IMR-90 (cell line): ENCODE measurements at regions not wholly inside any gene's neighbourhood (a gene's known extent, or its start where the extent isn't known, plus 50 kb on each side); places are given as distances from the start of the nearest gene placed in this dataset.

Experiments
- ATAC-seq: fragments of 200-7000 bp; cut with Tn5 transposase; 2 replicates; pipeline ENCODE4 v1.9.1; 2020; ENCODE audit warnings: low read depth, mild to moderate bottlenecking, moderate library complexity
- BruUV-seq: library from RNA; stranded (reverse); fragments of 400-500 nt; replicated peaks from 2 replicates; lab custom pipeline; 2021; lab: Mats Ljungman, UMichigan
- CTCF ChIA-PET: fragments of 300-600 bp; formaldehyde crosslinking; extraction: SDS; loops from one replicate; lab custom pipeline; 2021; ENCODE audit warnings: antibody characterized with exemption; lab: Yijun Ruan, JAX
- POLR2A ChIA-PET: fragments of 300-600 bp; sonication (Branson Sonifier 250); formaldehyde crosslinking; loops from one replicate; lab custom pipeline; 2022; ENCODE audit warnings: antibody characterized with exemption; ENCODE audit not compliant: unreplicated experiment; lab: Charles Lee
- DNase-seq: peaks from one replicate; pipeline ENCODE4 v3.0.0; 2013
- H2AFZ ChIP-seq: replicated peaks from 2 replicates; pipeline ENCODE3; 2013; ENCODE audit warnings: low read length, mild to moderate bottlenecking; ENCODE audit not compliant: poor library complexity
- H2AK5ac ChIP-seq: 2 replicates; pipeline ENCODE4 v1.6.1; 2013; ENCODE audit warnings: low read depth, low read length, inconsistent platforms
- H2AK9ac ChIP-seq: replicated peaks from 2 replicates; pipeline ENCODE3; 2013; ENCODE audit warnings: mild to moderate bottlenecking, low read depth, low read length, moderate library complexity; ENCODE audit not compliant: poor library complexity
- H2BK120ac ChIP-seq: 2 replicates; pipeline ENCODE4 v1.6.1; 2013; ENCODE audit warnings: low read depth, low read length, inconsistent platforms
- H2BK15ac ChIP-seq: 3 replicates; pipeline ENCODE4 v1.6.1; 2013; ENCODE audit warnings: low read depth, low read length, inconsistent platforms
- H2BK20ac ChIP-seq: 2 replicates; pipeline ENCODE4 v1.6.1; 2013; ENCODE audit warnings: low read depth, mild to moderate bottlenecking, inconsistent platforms, low read length, moderate library complexity
- H2BK5ac ChIP-seq: 2 replicates; pipeline ENCODE4 v1.6.1; 2013; ENCODE audit warnings: mild to moderate bottlenecking, low read depth, low read length, inconsistent platforms; ENCODE audit not compliant: poor library complexity, severe bottlenecking
- H3K14ac ChIP-seq: replicated peaks from 2 replicates; pipeline ENCODE4 v1.6.1; 2013; ENCODE audit warnings: low read depth, low read length, inconsistent platforms
- H3K18ac ChIP-seq: 2 replicates; pipeline ENCODE4 v1.6.1; 2013; ENCODE audit warnings: low read depth, low read length, control low read depth
- H3K23ac ChIP-seq: 2 replicates; pipeline ENCODE4 v1.6.1; 2013; ENCODE audit warnings: low read depth, low read length, inconsistent platforms
- H3K27ac ChIP-seq: 2 replicates; pipeline ENCODE4 v1.5.1; 2013; ENCODE audit warnings: mild to moderate bottlenecking, control low read depth, low read length; ENCODE audit not compliant: insufficient read depth
- H3K27me3 ChIP-seq: 2 replicates; pipeline ENCODE4 v1.6.1; 2013; ENCODE audit warnings: low read length; ENCODE audit not compliant: control insufficient read depth, insufficient read depth
- H3K36me3 ChIP-seq: 2 replicates; pipeline ENCODE4 v1.6.1; 2013; ENCODE audit warnings: low read length, mixed read lengths; ENCODE audit not compliant: control insufficient read depth, insufficient read depth
- H3K4ac ChIP-seq: 2 replicates; pipeline ENCODE4 v1.6.1; 2013; ENCODE audit warnings: low read depth, low read length, inconsistent platforms
- H3K4me1 ChIP-seq: 2 replicates; pipeline ENCODE4 v1.6.1; 2013; ENCODE audit warnings: low read length, mixed read lengths; ENCODE audit not compliant: control insufficient read depth, insufficient read depth
- H3K4me2 ChIP-seq: 2 replicates; pipeline ENCODE4 v1.6.1; 2013; ENCODE audit warnings: low read depth, mild to moderate bottlenecking, control low read depth, low read length, moderate library complexity
- H3K4me3 ChIP-seq: 2 replicates; pipeline ENCODE4 v1.5.1; 2013; ENCODE audit warnings: low read depth, mild to moderate bottlenecking, control low read depth, low read length, moderate library complexity; ENCODE audit not compliant: insufficient read depth
- H3K56ac ChIP-seq: 2 replicates; pipeline ENCODE4 v1.6.1; 2013; ENCODE audit warnings: low read length, inconsistent platforms; ENCODE audit not compliant: insufficient read depth; ENCODE audit errors: extremely low read depth
- H3K79me1 ChIP-seq, 2 experiments: 2 replicates each; pipeline ENCODE4 v1.6.1; 2013; ENCODE audit warnings: low read length in 2 of 2, inconsistent platforms in 1 of 2, low read depth in 1 of 2
- H3K9ac ChIP-seq: 2 replicates; pipeline ENCODE4 v1.6.1; 2013; ENCODE audit warnings: low read depth, low read length, control low read depth
- H3K9me1 ChIP-seq: 2 replicates; pipeline ENCODE4 v1.6.1; 2013; ENCODE audit warnings: low read length, inconsistent platforms; ENCODE audit not compliant: insufficient read depth
- H3K9me3 ChIP-seq: 2 replicates; pipeline ENCODE4 v1.6.1; 2013; ENCODE audit warnings: low read length; ENCODE audit not compliant: control insufficient read depth, insufficient read depth
- H4K20me1 ChIP-seq: 2 replicates; pipeline ENCODE4 v1.6.1; 2013; ENCODE audit warnings: low read length, inconsistent platforms; ENCODE audit not compliant: insufficient read depth
- H4K5ac ChIP-seq: 2 replicates; pipeline ENCODE4 v1.6.1; 2013; ENCODE audit warnings: mild to moderate bottlenecking, low read depth, low read length, control low read depth
- H4K8ac ChIP-seq, 2 experiments: 2 replicates each; pipeline ENCODE4 v1.6.1; 2013; ENCODE audit warnings: low read depth in 2 of 2, low read length in 2 of 2, control low read depth in 1 of 2, inconsistent platforms in 1 of 2
- H4K91ac ChIP-seq: 2 replicates; pipeline ENCODE4 v1.6.1; 2013; ENCODE audit warnings: low read depth, low read length, inconsistent platforms; ENCODE audit not compliant: insufficient read depth
- CEBPB ChIP-seq: IDR thresholded peaks from 2 replicates; pipeline ENCODE4 v1.6.1; 2012; ENCODE audit warnings: low read depth, low read length, improper control_type of control experiment
- WGBS, 2 experiments: methylation state at CpG; one replicate each; pipeline versions ENCODE4 v1.1.5 to v1.1.7; 2013; ENCODE audit warnings: missing lambda C conversion rate in 2 of 2; ENCODE audit not compliant: insufficient read length in 1 of 2; ENCODE audit errors: extremely low coverage in 2 of 2; 5-methylcytosine and 5-hydroxymethylcytosine counted together
- dilution Hi-C: fragments of 300-500 bp; cut with HindIII; formaldehyde crosslinking; loops from one replicate; pipeline ENCODE4 v1.14.3; 2018; ENCODE audit warnings: low sequenced_read_pairs; ENCODE audit not compliant: unreplicated experiment
- in situ Hi-C: fragments of 300-500 bp; cut with MboI; formaldehyde crosslinking; loops from 3 replicates; pipeline ENCODE4 v1.14.3; 2019; ENCODE audit warnings: low sequenced_read_pairs, inconsistent platforms, mixed read lengths
- intact Hi-C: fragments of 100-400 bp; cut with micrococcal nuclease; formaldehyde crosslinking; loops from 2 replicates; pipeline ENCODE4 v1.10.0; 2022

GRCh38 chr16:35497399-35497798, 2038.0 kb downstream of the TP53TG3F start:
- no peak overlapping the region for H4K91ac ChIP-seq
- no peak overlapping the region for H4K8ac ChIP-seq
- no peak overlapping the region for H2AFZ ChIP-seq
- H3K4ac ChIP-seq: no peak overlapping the region
- POLR2A ChIA-PET: no interaction called here
- H4K20me1 ChIP-seq: no peaks in the 10 kb centered on the region
- peaks cover 20% of the 10 kb centered on the region for H3K9me3 ChIP-seq
- H3K4me2 ChIP-seq: no peak overlapping the region
- in situ Hi-C loops: no loop called here
- H3K4me3 ChIP-seq: no peak overlapping the region
- no peak overlapping the region for H2AK9ac ChIP-seq
- dilution Hi-C loops: no loop called here
- H3K36me3 ChIP-seq: no peaks in the 10 kb centered on the region
- no peak overlapping the region for H2BK20ac ChIP-seq
- no peak overlapping the region for H3K27ac ChIP-seq
- no peaks in the 10 kb centered on the region for H3K27me3 ChIP-seq
- no peak overlapping the region for H3K9ac ChIP-seq
- DNase-seq (no peak), ATAC-seq (no peak)
- CTCF ChIA-PET: no interaction called here
- no peak overlapping the region for H2BK5ac ChIP-seq
- H3K4me1 ChIP-seq: no peaks in the 10 kb centered on the region
- H2AK5ac ChIP-seq: no peak overlapping the region
- H3K56ac ChIP-seq: no peak overlapping the region
- no TSS peak for BruUV-seq
- no peak overlapping the region for H2BK15ac ChIP-seq
- intact Hi-C loops: no loop called here
- no peaks in the 10 kb centered on the region for H3K79me1 ChIP-seq
- H2BK120ac ChIP-seq: no peak overlapping the region
- H4K5ac ChIP-seq: no peak overlapping the region
- no peak overlapping the region for H3K23ac ChIP-seq
- H3K14ac ChIP-seq: no peak overlapping the region
- no peaks in the 10 kb centered on the region for H3K9me1 ChIP-seq
- no CpG with 5 or more reads among the region's 1 CpG for WGBS, 2 experiments
- H3K18ac ChIP-seq: no peak overlapping the region
- TF ChIP-seq CEBPB: no peak
